Activated naive CD4-positive, alpha-beta T cell treated with anti-CD3 and anti-CD28 coated beads, Interleukin-2, amount 10 ng/mL, durations not matched to agents 7 days and 5 days (primary cell): ENCODE measurements at regions not wholly inside any gene's neighbourhood (a gene's known extent, or its start where the extent isn't known, plus 50 kb on each side); places are given as distances from the start of the nearest gene placed in this dataset.

Experiments
- CTCF ChIA-PET: fragments of 350-600 bp; sonication (Branson Sonifier 250); formaldehyde crosslinking; loops from one replicate; lab custom pipeline; 2021; ENCODE audit warnings: antibody characterized with exemption; lab: Charles Lee
- DNase-seq: peaks from one replicate; pipeline ENCODE4 v3.0.0-alpha.2; 2020
- H3K27ac Mint-ChIP-seq: one replicate; pipeline ENCODE4 v1.8.0; 2021; ENCODE audit warnings: mild to moderate bottlenecking, moderate library complexity, mixed read lengths
- H3K27me3 Mint-ChIP-seq: one replicate; pipeline ENCODE4 v1.8.0; 2021; ENCODE audit warnings: mild to moderate bottlenecking, mixed read lengths
- H3K36me3 Mint-ChIP-seq: one replicate; pipeline ENCODE4 v1.8.0; 2021; ENCODE audit warnings: mixed read lengths
- H3K4me1 Mint-ChIP-seq: one replicate; pipeline ENCODE4 v1.8.0; 2021; ENCODE audit warnings: mixed read lengths
- H3K4me3 Mint-ChIP-seq: one replicate; pipeline ENCODE4 v1.8.0; 2021; ENCODE audit warnings: mild to moderate bottlenecking, moderate library complexity, mixed read lengths
- H3K9me3 Mint-ChIP-seq: one replicate; pipeline ENCODE4 v1.8.0; 2021; ENCODE audit warnings: mixed read lengths

DNA sequence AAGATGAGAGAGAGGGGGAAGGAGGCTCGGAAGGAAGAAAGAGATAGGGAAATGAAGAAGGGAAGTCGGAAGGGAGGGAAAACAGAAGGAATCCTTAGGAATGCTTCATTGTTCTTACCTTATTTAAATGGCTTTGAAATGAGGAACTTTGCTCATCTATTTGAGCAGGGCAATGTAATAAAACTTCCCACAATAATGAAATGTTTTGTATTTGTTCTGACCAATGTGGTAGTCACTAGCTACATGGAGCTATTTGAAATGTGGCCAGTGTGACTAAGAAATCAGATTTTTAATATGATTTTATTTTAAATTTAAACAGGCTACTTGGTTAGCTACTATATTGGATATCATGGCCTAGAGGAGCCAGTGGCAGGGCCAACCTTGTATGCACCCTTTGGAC lies 510.6 kb downstream of the HTR7 start:
- Mint-ChIP-seq H3K9me3 (no peaks in the 10 kb centered on the region), H3K4me1 (no peaks in the 10 kb centered on the region), H3K36me3 (no peaks in the 10 kb centered on the region), H3K4me3 (no peak overlapping the region), H3K27me3 (peaks cover 3% of the 10 kb centered on the region), H3K27ac (no peak overlapping the region)
- DNase-seq: no peak
- CTCF ChIA-PET: no interaction called here

DNA sequence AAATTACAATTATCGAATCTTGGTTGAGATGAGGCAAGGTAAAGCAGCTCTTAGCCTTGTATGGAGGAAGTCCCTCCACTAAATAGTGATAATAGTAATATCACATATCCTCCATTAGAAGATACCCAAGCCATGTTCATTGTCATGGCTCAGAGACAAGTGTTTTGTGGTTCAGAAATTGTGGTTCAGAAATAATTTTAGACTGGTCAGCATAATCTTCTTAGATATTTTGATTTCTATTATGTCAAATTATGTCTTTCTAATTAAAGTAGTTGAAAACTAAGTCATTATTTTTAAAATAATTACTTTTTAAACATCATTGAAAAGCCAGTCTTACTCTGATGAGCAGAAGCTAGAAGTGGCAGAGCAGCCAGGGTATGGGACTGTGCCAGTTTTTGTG lies 507.7 kb downstream of the HTR7 start:
- H3K9me3 Mint-ChIP-seq: no peaks in the 10 kb centered on the region
- CTCF ChIA-PET: no interaction called here
- no peaks in the 10 kb centered on the region for H3K4me1 Mint-ChIP-seq
- peaks cover 3% of the 10 kb centered on the region for H3K27me3 Mint-ChIP-seq
- H3K36me3 Mint-ChIP-seq: no peaks in the 10 kb centered on the region
- H3K27ac Mint-ChIP-seq: no peak overlapping the region
- H3K4me3 Mint-ChIP-seq: no peak overlapping the region
- DNase-seq: no peak

DNA sequence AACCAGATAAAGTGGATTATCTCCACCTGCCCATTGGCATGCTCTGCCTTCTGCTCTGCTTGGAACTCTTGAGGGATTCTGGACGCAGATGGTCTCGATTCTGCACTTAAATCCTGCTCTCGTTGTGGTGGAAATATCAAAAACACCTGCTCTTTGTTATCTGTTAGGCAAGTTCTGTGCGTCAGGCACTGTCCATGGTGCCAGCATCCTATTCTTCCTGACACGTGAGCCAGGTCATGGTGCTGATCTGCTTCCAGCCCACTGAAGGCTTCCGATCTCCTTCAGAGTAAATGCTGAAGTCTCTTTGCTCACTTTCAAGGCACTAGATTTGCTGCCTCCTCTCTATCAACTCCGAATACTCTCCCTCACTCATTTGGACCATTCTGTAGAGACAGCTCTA lies 505.6 kb downstream of the HTR7 start:
- no peak overlapping the region for H3K4me3 Mint-ChIP-seq
- CTCF ChIA-PET: no interaction called here
- no peaks in the 10 kb centered on the region for H3K36me3 Mint-ChIP-seq
- no peaks in the 10 kb centered on the region for H3K9me3 Mint-ChIP-seq
- H3K27ac Mint-ChIP-seq: no peak overlapping the region
- no peaks in the 10 kb centered on the region for H3K27me3 Mint-ChIP-seq
- H3K4me1 Mint-ChIP-seq: no peaks in the 10 kb centered on the region
- DNase-seq: no peak

DNA sequence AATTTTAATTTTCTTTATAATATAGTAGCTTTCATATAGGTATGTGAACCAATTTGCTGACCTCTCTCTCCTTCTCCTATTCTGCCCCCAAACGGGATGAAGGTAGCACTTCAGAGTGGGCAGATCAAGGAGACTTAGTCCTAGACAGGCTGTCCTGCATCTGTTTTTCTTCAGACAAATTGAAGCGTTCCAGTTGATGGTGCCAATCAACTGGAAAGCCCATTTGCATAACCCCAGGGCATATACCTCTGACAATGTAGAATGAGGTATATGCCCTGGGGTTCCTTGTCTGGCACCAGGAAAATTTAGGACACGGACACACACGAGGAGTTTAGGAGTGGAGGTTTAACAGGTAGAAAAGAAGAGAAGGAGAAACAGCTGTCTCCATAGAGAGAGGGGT lies 502.9 kb downstream of the HTR7 start:
- Mint-ChIP-seq H3K4me1 (no peaks in the 10 kb centered on the region), H3K27me3 (no peaks in the 10 kb centered on the region), H3K36me3 (no peaks in the 10 kb centered on the region), H3K4me3 (no peak overlapping the region), H3K9me3 (no peaks in the 10 kb centered on the region), H3K27ac (no peak overlapping the region)
- CTCF ChIA-PET: no interaction called here
- DNase-seq: no peak

DNA sequence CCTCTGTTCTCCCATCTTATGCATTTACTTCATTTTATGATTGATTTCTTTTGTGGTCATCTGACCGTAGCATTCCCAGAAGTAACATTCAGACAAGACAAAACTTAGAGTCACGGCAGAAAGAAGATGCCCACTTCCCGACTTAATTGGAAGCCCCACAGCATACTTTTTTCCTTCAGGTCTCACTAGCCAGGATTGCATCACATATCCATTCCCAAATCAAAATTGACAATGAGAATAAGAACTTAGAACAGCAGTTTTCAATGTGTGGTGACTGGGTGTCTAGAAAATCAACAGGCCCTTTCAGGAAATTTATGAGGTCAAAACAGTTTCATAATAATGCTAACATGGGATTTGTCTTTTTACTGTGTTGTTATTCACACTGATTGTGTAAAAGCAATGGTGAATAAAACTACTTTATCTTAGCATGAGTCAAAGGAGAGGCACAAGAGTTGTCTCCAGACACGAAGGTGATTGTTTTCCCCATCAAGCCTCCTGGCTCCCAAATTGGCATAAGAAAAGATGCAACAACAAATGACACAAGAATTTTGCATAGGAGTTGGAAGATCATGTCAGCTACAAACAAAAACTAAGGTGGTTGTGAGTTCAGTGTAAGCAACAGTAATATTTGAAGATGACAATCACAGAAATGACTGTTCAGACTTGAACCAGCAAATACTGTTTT lies 493.9 kb downstream of the HTR7 start:
- CTCF ChIA-PET: no interaction called here
- Mint-ChIP-seq H3K36me3 (no peaks in the 10 kb centered on the region), H3K27me3 (no peaks in the 10 kb centered on the region), H3K4me1 (no peaks in the 10 kb centered on the region), H3K4me3 (no peak overlapping the region), H3K27ac (no peak overlapping the region), H3K9me3 (peaks cover under 1% of the 10 kb centered on the region)
- DNase-seq: no peak

DNA sequence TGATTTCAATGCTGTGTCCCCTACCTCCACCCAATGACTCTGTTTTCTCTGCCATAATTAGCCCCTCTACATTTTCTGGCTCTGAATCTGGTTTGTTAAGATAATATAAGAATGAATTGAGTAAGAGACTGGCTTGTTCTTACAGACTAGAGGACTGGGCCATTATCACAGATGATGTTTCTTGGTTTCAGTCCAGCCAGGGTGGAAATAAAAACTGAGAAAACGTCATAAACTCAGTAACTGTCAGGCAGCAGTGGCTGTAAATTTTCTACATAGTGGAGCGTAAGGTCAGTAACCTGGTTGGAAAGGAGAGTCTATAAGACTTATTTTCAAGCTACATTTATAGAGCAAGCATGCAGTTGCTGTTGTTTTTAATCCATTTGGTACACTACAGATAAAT lies 485.4 kb downstream of the HTR7 start:
- Mint-ChIP-seq H3K4me1 (no peaks in the 10 kb centered on the region), H3K4me3 (no peak overlapping the region), H3K36me3 (no peaks in the 10 kb centered on the region), H3K27ac (no peak overlapping the region), H3K27me3 (no peaks in the 10 kb centered on the region), H3K9me3 (peaks cover 4% of the 10 kb centered on the region)
- no peak for DNase-seq
- CTCF ChIA-PET: no interaction called here

DNA sequence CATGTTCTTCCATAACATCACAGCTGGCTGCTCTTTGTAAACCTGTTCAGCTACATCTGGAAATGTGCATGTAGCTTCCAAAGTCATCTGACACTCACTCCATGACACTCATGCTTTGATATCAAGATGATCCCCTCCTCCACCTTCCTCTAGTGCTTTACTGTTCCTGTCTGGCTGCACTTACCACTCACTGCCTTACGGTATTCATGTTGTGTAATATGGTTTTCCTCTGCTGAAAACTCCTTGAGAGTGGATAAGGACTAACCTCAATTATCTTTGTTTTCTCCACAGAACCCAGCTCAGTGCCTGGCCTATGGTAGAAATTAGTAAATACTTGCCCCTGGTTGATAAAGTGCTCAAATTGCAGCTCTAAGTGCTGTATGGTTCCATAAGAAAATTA lies 483.9 kb downstream of the HTR7 start:
- Mint-ChIP-seq H3K4me3 (no peak overlapping the region), H3K27ac (no peak overlapping the region), H3K27me3 (no peaks in the 10 kb centered on the region), H3K4me1 (no peaks in the 10 kb centered on the region), H3K9me3 (peaks cover 3% of the 10 kb centered on the region), H3K36me3 (no peaks in the 10 kb centered on the region)
- CTCF ChIA-PET: no interaction called here
- DNase-seq: no peak

DNA sequence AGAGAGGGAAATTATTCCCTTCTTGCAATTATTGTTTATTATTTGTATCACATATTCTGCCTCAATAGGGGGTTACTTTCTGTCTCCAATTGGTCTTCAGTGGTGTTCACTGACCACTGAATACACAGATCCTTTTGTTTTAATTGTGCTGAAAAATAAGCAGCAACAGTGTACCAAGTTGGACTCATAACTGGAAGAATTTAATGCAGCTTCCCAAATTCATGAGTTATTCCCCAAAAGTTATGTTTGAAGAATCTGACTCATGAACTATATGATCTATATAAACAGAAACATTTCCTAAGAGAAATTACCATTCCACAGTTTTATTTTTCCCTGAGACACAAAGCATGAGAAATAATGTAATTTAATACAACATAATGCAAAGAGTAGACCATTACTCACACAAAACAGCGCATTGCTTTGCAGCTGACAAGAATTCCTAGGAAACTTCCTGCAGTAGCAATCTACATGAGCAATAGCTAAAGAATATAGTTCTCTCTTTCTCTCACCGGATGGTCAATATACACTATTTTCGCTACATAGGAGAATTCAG lies 479.2 kb downstream of the HTR7 start:
- no peak for DNase-seq
- Mint-ChIP-seq H3K4me1 (no peaks in the 10 kb centered on the region), H3K27ac (no peak overlapping the region), H3K4me3 (no peak overlapping the region), H3K36me3 (no peaks in the 10 kb centered on the region), H3K9me3 (no peaks in the 10 kb centered on the region), H3K27me3 (no peaks in the 10 kb centered on the region)
- CTCF ChIA-PET: no interaction called here

DNA sequence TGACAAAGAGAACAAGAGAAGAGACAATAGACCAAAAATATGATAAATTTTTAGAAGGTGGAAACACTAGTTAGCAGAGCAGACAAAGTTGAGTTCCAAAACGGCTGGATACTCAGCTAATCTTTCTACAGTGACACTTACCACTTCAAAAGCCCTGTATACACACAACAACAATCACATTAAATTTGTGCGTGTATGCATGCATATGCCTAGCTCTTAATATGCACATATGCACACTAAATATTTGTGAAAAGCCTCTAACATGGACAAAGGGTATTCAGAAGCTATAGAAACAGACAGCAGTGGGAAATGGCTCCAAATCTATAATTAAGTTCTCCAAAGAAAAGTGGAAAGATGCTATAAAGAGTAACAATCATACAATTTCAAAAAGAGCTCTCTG lies 476.4 kb downstream of the HTR7 start:
- no peaks in the 10 kb centered on the region for H3K9me3 Mint-ChIP-seq
- CTCF ChIA-PET: no interaction called here
- H3K36me3 Mint-ChIP-seq: no peaks in the 10 kb centered on the region
- H3K27me3 Mint-ChIP-seq: no peaks in the 10 kb centered on the region
- no peak for DNase-seq
- H3K4me3 Mint-ChIP-seq: no peak overlapping the region
- no peak overlapping the region for H3K27ac Mint-ChIP-seq
- no peaks in the 10 kb centered on the region for H3K4me1 Mint-ChIP-seq

DNA sequence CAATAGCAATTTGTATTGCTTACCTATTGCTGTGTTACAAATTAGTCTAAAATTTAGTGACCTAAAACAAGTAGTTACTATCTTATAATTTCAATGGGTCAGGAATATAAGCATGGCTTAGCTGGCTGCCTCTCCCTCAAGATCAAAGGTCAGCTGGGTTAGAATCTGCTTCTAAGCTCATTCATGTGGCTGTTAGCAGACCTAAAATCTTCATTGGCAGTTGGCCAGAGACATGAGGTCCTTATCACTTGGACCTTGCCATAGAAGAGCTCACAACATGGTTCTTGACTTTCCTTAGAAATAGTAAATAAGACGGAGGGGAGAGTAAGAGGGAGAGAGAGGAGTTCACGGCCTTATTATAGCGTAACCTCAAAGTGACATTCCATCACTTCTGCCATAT lies 468.0 kb downstream of the HTR7 start:
- no peaks in the 10 kb centered on the region for H3K4me1 Mint-ChIP-seq
- no peaks in the 10 kb centered on the region for H3K36me3 Mint-ChIP-seq
- H3K27me3 Mint-ChIP-seq: no peaks in the 10 kb centered on the region
- no peak overlapping the region for H3K4me3 Mint-ChIP-seq
- no peak for DNase-seq
- CTCF ChIA-PET: no interaction called here
- H3K27ac Mint-ChIP-seq: no peak overlapping the region
- H3K9me3 Mint-ChIP-seq: no peaks in the 10 kb centered on the region

DNA sequence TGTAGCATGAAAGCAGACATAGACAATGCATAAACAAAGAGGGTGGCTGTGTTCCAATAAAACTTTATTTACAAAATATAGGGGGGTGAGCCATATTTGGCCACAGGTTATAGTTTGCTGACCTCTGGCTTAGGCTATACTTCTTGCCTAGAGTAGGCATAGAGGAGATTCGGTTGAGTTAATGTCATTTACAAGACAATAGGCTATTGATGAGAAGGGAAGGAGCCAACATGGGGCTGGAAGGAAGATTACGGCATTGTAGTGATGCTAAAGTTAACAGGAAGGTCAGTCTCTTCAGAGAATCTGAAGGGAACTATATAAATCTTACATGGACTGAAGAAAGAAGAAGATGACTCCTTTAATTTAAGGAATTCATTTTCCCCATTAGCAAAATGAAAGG lies 463.5 kb downstream of the HTR7 start:
- DNase-seq: no peak
- CTCF ChIA-PET: no interaction called here
- Mint-ChIP-seq H3K4me1 (no peaks in the 10 kb centered on the region), H3K27ac (no peak overlapping the region), H3K36me3 (no peaks in the 10 kb centered on the region), H3K4me3 (no peak overlapping the region), H3K27me3 (no peaks in the 10 kb centered on the region), H3K9me3 (no peaks in the 10 kb centered on the region)

DNA sequence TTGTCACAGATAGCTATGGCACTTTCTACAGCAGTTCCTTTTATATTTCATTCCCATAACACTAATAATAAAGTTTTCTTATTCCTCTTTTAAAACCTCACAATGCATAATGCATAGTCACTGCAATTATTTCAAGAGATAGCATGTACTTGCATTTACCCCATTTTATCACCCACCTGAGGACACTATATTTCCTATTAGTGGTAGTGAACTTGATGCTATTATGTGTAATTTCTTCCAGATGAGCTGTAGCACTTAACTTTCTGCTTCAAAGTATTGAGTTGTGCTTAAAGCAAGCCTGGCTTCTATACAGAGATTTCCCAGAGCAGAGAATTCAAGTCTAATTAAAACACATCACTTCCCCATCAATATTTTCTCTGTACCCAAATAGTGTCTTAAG lies 461.1 kb downstream of the HTR7 start:
- no peaks in the 10 kb centered on the region for H3K4me1 Mint-ChIP-seq
- H3K27me3 Mint-ChIP-seq: no peaks in the 10 kb centered on the region
- H3K27ac Mint-ChIP-seq: no peak overlapping the region
- CTCF ChIA-PET: no interaction called here
- no peak overlapping the region for H3K4me3 Mint-ChIP-seq
- no peaks in the 10 kb centered on the region for H3K36me3 Mint-ChIP-seq
- DNase-seq: no peak
- no peaks in the 10 kb centered on the region for H3K9me3 Mint-ChIP-seq

DNA sequence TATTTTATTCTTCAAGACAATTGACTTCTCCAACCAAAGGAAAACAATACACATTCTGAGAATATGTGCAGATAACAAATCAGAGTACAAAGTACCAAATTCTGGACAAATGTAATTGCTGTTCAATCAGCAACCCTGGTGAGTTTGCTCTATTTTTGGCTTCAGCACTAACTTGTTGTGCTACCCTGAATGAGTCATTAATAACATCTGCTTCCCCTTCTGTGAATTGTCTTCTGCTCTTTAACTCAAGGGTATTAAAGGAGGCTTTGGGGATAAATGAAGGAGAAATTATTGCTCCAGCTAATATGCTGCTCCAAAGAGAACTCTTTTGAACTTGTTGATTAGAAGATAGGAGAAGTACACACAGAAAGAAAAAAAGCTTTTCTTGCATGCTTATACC lies 459.3 kb downstream of the HTR7 start:
- CTCF ChIA-PET: no interaction called here
- Mint-ChIP-seq H3K9me3 (no peaks in the 10 kb centered on the region), H3K27me3 (no peaks in the 10 kb centered on the region)

DNA sequence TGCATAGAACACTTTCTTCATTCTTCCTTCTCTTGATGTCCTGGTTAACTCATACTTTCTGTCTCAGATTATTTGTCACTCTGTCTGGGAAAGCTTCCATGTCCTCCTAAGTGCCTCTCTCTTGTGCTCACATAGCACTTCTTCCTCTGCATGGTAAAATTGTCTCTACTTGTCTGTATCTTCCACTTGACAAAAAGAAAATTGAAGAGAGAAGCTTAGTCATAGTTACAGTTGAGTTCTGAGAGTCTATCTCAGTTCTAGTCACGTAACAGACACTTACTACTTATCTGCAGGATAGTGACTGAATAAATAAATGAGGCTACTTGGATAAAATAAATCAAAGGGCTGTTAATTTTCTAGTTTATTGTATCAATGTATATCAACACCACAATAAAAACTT lies 458.1 kb downstream of the HTR7 start:
- Mint-ChIP-seq H3K36me3 (no peaks in the 10 kb centered on the region), H3K4me3 (no peak overlapping the region), H3K27me3 (no peaks in the 10 kb centered on the region), H3K4me1 (no peaks in the 10 kb centered on the region), H3K9me3 (no peaks in the 10 kb centered on the region), H3K27ac (no peak overlapping the region)
- no peak for DNase-seq
- CTCF ChIA-PET: no interaction called here

More for the DNA sequence above, 459.3 kb downstream of the HTR7 start:
- H3K27ac Mint-ChIP-seq: no peak overlapping the region
- H3K36me3 Mint-ChIP-seq: no peaks in the 10 kb centered on the region
- H3K4me3 Mint-ChIP-seq: no peak overlapping the region
- DNase-seq: no peak
- no peaks in the 10 kb centered on the region for H3K4me1 Mint-ChIP-seq

DNA sequence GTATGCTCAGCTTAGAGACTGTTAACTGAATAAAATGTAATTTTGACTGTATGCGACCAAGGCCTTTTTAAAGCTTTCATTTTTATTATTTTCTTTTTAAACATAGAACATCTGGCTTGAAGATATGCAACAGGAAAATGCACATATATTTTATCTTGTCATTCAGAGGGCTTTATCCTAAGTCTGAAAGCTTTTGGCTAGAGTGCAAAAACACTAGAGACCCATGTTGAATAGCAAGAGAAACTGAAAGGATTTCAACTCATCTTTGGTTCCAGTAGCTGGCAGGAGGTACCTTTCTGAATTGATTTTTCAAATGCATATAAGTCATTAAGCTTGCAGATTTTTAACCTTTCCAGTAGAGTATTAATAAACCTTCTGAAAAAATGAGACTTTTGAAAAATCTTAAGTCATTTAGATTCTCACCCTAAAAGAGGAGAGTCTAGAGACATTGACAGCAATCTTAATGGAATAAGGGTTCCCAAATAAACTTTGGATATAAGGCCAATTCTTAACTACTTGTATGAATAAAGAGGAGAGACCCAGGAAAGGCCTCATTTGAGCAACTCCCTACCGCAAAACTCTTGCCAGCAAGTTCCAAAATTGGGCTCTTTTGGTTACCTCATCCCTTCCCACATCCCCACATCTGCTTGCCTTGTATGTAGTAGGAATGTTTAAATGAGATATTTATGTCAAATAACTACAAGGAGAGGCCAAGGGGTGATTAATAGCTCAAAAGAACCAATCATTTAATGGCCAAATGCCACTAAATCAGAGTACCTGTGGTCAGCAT lies 454.4 kb downstream of the HTR7 start:
- H3K4me1 Mint-ChIP-seq: no peaks in the 10 kb centered on the region
- DNase-seq: no peak
- no peaks in the 10 kb centered on the region for H3K36me3 Mint-ChIP-seq
- no peaks in the 10 kb centered on the region for H3K9me3 Mint-ChIP-seq
- no peak overlapping the region for H3K4me3 Mint-ChIP-seq
- no peaks in the 10 kb centered on the region for H3K27me3 Mint-ChIP-seq
- CTCF ChIA-PET: no interaction called here
- H3K27ac Mint-ChIP-seq: no peak overlapping the region
